ENCODE measurements at regions not wholly inside any gene's neighbourhood (a gene's known extent, or its start where the extent isn't known, plus 50 kb on each side); places are given as distances from the start of the nearest gene placed in this dataset.

DNA sequence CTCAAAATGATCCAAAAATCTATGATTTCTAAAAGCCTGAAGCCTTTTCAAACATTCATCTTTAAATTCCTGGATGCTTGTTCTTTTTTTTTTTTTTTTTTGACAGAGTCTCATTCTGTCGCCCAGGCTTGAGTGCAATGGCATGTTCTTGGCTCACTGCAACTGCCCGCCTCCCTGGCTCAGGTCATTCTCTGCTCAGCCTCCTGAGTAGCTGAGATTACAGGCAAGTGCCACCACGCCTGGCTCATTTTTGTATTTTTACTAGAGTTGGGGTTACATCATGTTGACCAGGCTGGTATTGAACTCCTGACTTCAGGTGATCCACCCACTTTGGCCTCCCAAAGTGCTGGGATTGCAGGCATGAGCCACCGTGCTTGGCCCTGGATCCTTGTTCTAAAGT, 649.5 kb downstream of the XIRP2 start:
- TF ChIP-seq, protein P1, sequence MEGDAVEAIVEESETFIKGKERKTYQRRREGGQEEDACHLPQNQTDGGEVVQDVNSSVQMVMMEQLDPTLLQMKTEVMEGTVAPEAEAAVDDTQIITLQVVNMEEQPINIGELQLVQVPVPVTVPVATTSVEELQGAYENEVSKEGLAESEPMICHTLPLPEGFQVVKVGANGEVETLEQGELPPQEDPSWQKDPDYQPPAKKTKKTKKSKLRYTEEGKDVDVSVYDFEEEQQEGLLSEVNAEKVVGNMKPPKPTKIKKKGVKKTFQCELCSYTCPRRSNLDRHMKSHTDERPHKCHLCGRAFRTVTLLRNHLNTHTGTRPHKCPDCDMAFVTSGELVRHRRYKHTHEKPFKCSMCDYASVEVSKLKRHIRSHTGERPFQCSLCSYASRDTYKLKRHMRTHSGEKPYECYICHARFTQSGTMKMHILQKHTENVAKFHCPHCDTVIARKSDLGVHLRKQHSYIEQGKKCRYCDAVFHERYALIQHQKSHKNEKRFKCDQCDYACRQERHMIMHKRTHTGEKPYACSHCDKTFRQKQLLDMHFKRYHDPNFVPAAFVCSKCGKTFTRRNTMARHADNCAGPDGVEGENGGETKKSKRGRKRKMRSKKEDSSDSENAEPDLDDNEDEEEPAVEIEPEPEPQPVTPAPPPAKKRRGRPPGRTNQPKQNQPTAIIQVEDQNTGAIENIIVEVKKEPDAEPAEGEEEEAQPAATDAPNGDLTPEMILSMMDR (IDR thresholded peaks at IDR 0.05; ENCODE audit: unreplicated experiment in 3 of 3), result no peak
- Mint-ChIP-seq H3K4me1 (no peaks in the 10 kb centered on the region), H3K27me3 (ENCODE audit: low read depth) (no peaks in the 10 kb centered on the region), H3K9me3 (peaks cover 10% of the 10 kb centered on the region), H3K4me3 (no peak overlapping the region), H3K36me3 (ENCODE audit: low read depth) (no peaks in the 10 kb centered on the region), H3K27ac (no peak overlapping the region)

- no peak overlapping the region for H3K4me3 Mint-ChIP-seq
- no peaks in the 10 kb centered on the region for H3K4me1 Mint-ChIP-seq
- TF ChIP-seq, protein P1 (IDR thresholded peaks at IDR 0.05; ENCODE audit: unreplicated experiment in 3 of 3), result no peak
- H3K27me3 Mint-ChIP-seq (ENCODE audit: low read depth), result no peaks in the 10 kb centered on the region
- H3K27ac Mint-ChIP-seq, result no peak overlapping the region
- H3K9me3 Mint-ChIP-seq, result peaks cover 10% of the 10 kb centered on the region
- no peaks in the 10 kb centered on the region for H3K36me3 Mint-ChIP-seq (ENCODE audit: low read depth)
Observed at GRCh38 chr2:167534443-167534842, 646.2 kb downstream of the XIRP2 start.

GRCh38 chr2:167524786-167525185, 636.5 kb downstream of the XIRP2 start:
- H3K4me1 Mint-ChIP-seq, result no peaks in the 10 kb centered on the region
- H3K27ac Mint-ChIP-seq, result no peak overlapping the region
- H3K27me3 Mint-ChIP-seq (ENCODE audit: low read depth), result no peaks in the 10 kb centered on the region
- TF ChIP-seq, protein P1 (IDR thresholded peaks at IDR 0.05; ENCODE audit: unreplicated experiment in 3 of 3), result no peak
- H3K9me3 Mint-ChIP-seq, result peaks cover 3% of the 10 kb centered on the region
- H3K36me3 Mint-ChIP-seq (ENCODE audit: low read depth), result no peaks in the 10 kb centered on the region
- H3K4me3 Mint-ChIP-seq, result no peak overlapping the region

DNA sequence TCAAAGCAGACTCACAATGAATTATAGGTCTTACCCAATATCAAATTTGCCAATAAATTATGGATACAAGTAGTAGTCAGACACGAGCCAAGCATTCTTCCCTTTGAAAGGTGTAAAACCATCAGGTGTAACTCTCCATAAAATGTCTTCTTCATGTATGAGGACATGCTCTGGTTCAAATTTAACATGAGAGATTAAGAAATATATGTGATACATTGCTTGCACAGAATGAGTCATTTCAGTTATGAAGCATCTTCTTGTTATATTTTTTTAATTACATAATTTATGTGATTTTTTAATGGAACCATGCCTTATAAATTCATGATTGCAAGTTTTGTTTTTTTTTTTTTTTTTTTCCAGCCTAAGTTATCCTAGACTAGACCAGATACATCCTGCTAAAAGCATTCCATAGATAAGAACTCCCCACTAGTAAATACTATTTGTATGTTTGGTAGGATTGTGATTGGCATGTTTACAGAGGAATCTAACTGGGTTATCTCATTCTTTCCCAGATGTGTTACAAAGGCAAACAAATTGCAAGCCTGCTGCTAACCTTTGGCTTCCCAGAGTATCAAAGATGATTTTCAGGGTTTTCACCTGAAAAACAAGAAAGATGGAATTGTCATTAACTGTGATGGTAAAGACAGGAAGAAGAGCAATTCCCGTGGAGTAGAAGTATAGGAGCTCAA, 621.9 kb downstream of the XIRP2 start:
- Mint-ChIP-seq H3K9me3 (peaks cover 3% of the 10 kb centered on the region), H3K4me3 (no peak overlapping the region), H3K36me3 (ENCODE audit: low read depth) (no peaks in the 10 kb centered on the region), H3K27ac (peak overlapping the region; percentile 11 to 82 (median 67)), H3K27me3 (ENCODE audit: low read depth) (no peaks in the 10 kb centered on the region), H3K4me1 (peaks cover 8% of the 10 kb centered on the region)
- TF ChIP-seq, protein P1 (IDR thresholded peaks at IDR 0.05; ENCODE audit: unreplicated experiment in 3 of 3), result no peak

GRCh38 chr2:167509586-167509985, 621.3 kb downstream of the XIRP2 start:
- TF ChIP-seq, protein P1 (IDR thresholded peaks at IDR 0.05; ENCODE audit: unreplicated experiment in 3 of 3), result no peak
- H3K27me3 Mint-ChIP-seq (ENCODE audit: low read depth), result no peaks in the 10 kb centered on the region
- H3K4me1 Mint-ChIP-seq, result peaks cover 8% of the 10 kb centered on the region
- no peak overlapping the region for H3K4me3 Mint-ChIP-seq
- H3K27ac Mint-ChIP-seq, result peak overlapping the region; percentile 11 to 82 (median 67)
- no peaks in the 10 kb centered on the region for H3K36me3 Mint-ChIP-seq (ENCODE audit: low read depth)
- H3K9me3 Mint-ChIP-seq, result peaks cover 3% of the 10 kb centered on the region

DNA sequence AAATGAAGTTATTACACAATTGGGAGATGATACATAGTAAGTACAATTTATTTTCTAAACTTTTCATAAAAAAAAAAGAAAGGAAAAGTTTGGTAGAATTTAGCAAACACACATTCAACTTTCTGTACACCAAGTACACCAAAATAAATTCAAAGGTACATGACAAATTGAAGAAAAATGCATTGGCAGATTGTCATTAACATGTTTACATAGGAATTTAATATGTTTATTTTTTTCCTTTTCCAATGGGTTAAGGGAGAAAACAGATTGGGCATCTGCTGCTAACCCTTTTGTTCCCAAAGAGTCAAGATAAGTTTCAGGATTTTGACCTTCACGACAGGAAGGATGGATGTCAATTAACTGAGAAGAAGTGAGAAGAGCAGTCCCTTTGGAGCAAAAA, 620.4 kb downstream of the XIRP2 start:
- Mint-ChIP-seq H3K4me1 (peaks cover 8% of the 10 kb centered on the region), H3K4me3 (no peak overlapping the region), H3K27me3 (ENCODE audit: low read depth) (no peaks in the 10 kb centered on the region), H3K27ac (no peak overlapping the region), H3K9me3 (peaks cover 3% of the 10 kb centered on the region), H3K36me3 (ENCODE audit: low read depth) (no peaks in the 10 kb centered on the region)
- TF ChIP-seq, protein P1 (IDR thresholded peaks at IDR 0.05; ENCODE audit: unreplicated experiment in 3 of 3), result no peak
